D721Med (cell line): ENCODE measurements at regions not wholly inside any gene's neighbourhood (a gene's known extent, or its start where the extent isn't known, plus 50 kb on each side); places are given as distances from the start of the nearest gene placed in this dataset.

ENCODE experiments used
- DNase-seq: peaks from one replicate; pipeline ENCODE4 v3.0.0; 2011; ENCODE audit warnings: low spot score; ENCODE audit not compliant: insufficient read length
- FAIRE-seq: peaks from 2 replicates; lab custom pipeline; 2011; peaks lifted over from hg19 to GRCh38; lab: Jason Lieb, UNC
- CTCF ChIP-seq: IDR thresholded peaks from 2 replicates; pipeline ENCODE4 v1.5.1; 2012; ENCODE audit warnings: mild to moderate bottlenecking, control low read depth; ENCODE audit not compliant: insufficient read depth; ENCODE audit errors: missing control alignments

- no peak for DNase-seq
- TF ChIP-seq CTCF = no peak
- FAIRE-seq = no peak
Observed at GRCh38 chr5:152016421-152016820, 91.8 kb upstream of the GLRA1 start.

- no peak for FAIRE-seq
- DNase-seq = no peak
- no peak for TF ChIP-seq CTCF
Observed at GRCh38 chr5:152007653-152008335, 83.1 kb upstream of the GLRA1 start.

DNA sequence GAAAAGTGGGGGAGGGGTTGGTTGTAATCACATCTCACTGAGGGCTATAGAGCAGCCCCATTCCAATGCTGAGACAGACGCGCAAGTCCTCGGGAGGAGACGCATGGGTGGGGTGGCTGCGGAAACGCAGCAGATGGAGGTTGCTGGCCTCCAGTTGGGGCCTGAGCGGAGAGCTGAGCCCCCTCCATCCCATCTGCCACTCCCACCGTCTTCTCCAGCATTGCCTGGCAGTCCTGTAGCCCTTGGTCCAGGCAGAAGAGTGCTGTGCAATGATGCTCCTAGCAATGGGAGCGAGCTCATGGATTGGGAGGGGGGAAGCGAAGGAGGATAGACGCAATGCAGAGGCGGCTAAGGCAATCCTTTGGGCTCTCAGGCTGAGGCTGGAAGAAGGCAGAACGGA is 79.4 kb upstream of the GLRA1 start:
- DNase-seq (no peak), FAIRE-seq (no peak)
- no peak for TF ChIP-seq CTCF
